Osteoblast (primary cell): ENCODE measurements at regions not wholly inside any gene's neighbourhood (a gene's known extent, or its start where the extent isn't known, plus 50 kb on each side); places are given as distances from the start of the nearest gene placed in this dataset.

Experiments used
- DNase-seq: peaks from one replicate; pipeline ENCODE4 v3.0.0; 2011; ENCODE audit warnings: low spot score, mixed read lengths; ENCODE audit not compliant: insufficient read length; ENCODE audit errors: missing footprints
- H2AFZ ChIP-seq: 2 replicates; pipeline ENCODE4 v1.6.0; 2011; ENCODE audit warnings: mild to moderate bottlenecking, low read length
- H3K27ac ChIP-seq: 2 replicates; pipeline ENCODE4 v1.5.1; 2011; ENCODE audit warnings: mild to moderate bottlenecking, low read depth, low read length, moderate library complexity
- H3K27me3 ChIP-seq: 2 replicates; pipeline ENCODE4 v1.6.0; 2012; ENCODE audit warnings: mild to moderate bottlenecking, control low read depth, inconsistent platforms, low read length, moderate library complexity; ENCODE audit not compliant: insufficient read depth
- H3K36me3 ChIP-seq: 2 replicates; pipeline ENCODE4 v1.5.1; 2011; ENCODE audit warnings: mild to moderate bottlenecking, low read length, control low read depth, moderate library complexity; ENCODE audit not compliant: insufficient read depth
- H3K4me1 ChIP-seq: 2 replicates; pipeline ENCODE4 v1.5.1; 2011; ENCODE audit warnings: mild to moderate bottlenecking, low read length, control low read depth, moderate library complexity; ENCODE audit not compliant: insufficient read depth
- H3K4me2 ChIP-seq: 2 replicates; pipeline ENCODE4 v1.6.0; 2011; ENCODE audit warnings: mild to moderate bottlenecking, low read length; ENCODE audit not compliant: insufficient read depth
- H3K4me3 ChIP-seq: fragments of 200-600 bp; sonication (generic); 3 replicates; pipeline ENCODE4 v1.5.1; 2012; ENCODE audit warnings: mild to moderate bottlenecking, low read length, inconsistent platforms; ENCODE audit not compliant: insufficient read depth
- H3K79me2 ChIP-seq: 2 replicates; pipeline ENCODE4 v1.6.0; 2012; ENCODE audit warnings: mild to moderate bottlenecking, low read length, control low read depth, inconsistent platforms; ENCODE audit not compliant: insufficient read depth
- H3K9me3 ChIP-seq: 2 replicates; pipeline ENCODE4 v1.5.1; 2011; ENCODE audit warnings: low read depth, low read length, control low read depth
- H4K20me1 ChIP-seq: 2 replicates; pipeline ENCODE4 v1.6.0; 2012; ENCODE audit warnings: mild to moderate bottlenecking, low read length, control low read depth; ENCODE audit not compliant: insufficient read depth
- TF ChIP-seq, protein P1 (sequence below): IDR thresholded peaks from 2 replicates; pipeline ENCODE4 v1.5.1; 2011; ENCODE audit warnings: mild to moderate bottlenecking, low read depth, low read length, moderate library complexity; ENCODE audit errors: extremely low read depth

DNA sequence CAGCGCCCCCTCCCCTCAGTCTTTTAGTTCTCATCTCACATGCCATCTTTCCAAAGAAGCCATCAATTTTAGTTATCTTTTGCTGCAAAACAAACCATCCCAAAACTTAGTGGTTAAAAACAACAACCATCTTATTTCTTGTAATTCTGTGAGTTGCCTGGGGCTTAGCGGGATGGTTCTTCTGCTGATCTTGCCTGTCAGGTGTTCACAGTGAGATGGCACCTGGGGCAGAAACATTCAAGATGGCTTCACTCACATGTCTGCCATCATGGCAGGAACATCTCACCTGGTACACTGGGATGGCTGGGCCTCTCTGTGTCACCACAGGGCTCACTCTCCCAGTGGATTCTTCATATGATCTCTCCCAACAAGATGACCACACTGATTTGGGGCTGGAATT is 67.6 kb upstream of the KCNK12 start:
- Histone ChIP-seq H3K4me3 (no peak overlapping the region), H3K27ac (no peak overlapping the region), H4K20me1 (no peaks in the 10 kb centered on the region), H3K79me2 (no peaks in the 10 kb centered on the region), H3K27me3 (peaks cover 3% of the 10 kb centered on the region), H3K9me3 (no peaks in the 10 kb centered on the region), H3K4me2 (no peak overlapping the region), H2AFZ (no peak overlapping the region), H3K36me3 (no peaks in the 10 kb centered on the region), H3K4me1 (no peaks in the 10 kb centered on the region)
- DNase-seq: no peak
- TF ChIP-seq, protein P1, sequence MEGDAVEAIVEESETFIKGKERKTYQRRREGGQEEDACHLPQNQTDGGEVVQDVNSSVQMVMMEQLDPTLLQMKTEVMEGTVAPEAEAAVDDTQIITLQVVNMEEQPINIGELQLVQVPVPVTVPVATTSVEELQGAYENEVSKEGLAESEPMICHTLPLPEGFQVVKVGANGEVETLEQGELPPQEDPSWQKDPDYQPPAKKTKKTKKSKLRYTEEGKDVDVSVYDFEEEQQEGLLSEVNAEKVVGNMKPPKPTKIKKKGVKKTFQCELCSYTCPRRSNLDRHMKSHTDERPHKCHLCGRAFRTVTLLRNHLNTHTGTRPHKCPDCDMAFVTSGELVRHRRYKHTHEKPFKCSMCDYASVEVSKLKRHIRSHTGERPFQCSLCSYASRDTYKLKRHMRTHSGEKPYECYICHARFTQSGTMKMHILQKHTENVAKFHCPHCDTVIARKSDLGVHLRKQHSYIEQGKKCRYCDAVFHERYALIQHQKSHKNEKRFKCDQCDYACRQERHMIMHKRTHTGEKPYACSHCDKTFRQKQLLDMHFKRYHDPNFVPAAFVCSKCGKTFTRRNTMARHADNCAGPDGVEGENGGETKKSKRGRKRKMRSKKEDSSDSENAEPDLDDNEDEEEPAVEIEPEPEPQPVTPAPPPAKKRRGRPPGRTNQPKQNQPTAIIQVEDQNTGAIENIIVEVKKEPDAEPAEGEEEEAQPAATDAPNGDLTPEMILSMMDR: no peak

DNA sequence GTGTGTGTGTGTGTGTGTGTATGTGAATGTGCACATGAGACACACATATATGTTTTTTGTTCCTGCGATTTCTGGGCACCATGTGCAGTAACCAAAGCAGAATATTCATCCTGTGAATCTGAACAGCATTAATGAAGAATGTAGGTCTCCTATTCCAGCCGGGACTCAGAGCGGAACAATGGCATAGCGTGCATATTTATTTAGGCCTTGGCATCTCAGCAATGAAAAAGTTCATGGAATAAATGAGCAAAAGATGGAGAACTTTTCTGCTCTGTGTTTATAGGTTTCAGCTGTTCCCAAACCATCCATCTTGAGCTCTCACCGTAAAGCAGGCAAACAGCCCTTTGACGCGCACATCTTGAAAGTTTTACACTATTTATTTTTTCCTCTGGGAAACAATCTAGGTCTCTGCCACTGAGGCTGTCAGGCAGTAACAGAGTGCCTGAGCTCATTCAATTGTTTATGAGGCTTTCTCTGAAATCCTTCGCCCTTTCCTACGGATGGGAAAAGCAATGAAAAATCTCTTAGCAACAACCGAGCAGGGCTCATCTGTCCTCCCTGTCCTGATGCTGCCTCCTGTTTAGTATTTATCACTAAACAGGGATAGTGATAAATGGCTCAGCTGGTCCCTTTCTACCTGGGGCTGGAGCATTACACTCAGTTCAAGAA is 65.9 kb upstream of the KCNK12 start:
- no peak overlapping the region for H3K27ac ChIP-seq
- TF ChIP-seq, protein P1: no peak
- no peak overlapping the region for H3K4me2 ChIP-seq
- H3K79me2 ChIP-seq: no peaks in the 10 kb centered on the region
- H3K9me3 ChIP-seq: no peaks in the 10 kb centered on the region
- peak; percentile 37 for DNase-seq
- no peak overlapping the region for H2AFZ ChIP-seq
- peaks cover 10% of the 10 kb centered on the region for H3K4me1 ChIP-seq
- H4K20me1 ChIP-seq: no peaks in the 10 kb centered on the region
- no peaks in the 10 kb centered on the region for H3K36me3 ChIP-seq
- H3K4me3 ChIP-seq: no peak overlapping the region
- H3K27me3 ChIP-seq: peaks cover 3% of the 10 kb centered on the region

DNA sequence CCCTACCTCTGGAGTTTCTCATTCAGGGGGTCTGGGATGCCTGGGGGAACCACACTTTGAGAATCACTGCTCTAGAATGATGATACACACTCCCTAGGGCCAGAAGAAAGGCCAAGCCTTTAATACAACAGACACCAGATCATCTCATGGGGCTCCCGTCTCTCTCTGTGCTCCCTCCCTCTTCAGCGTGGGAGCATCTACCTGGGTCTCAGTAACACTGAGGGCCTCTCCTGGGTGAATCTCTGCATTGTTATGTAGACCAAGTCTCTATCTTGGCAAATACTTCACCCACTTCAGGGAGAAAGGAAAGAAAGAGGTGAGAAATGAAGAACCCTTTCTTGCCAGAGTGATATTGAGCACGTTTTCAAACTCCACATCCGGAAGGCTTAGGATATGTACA is 65.4 kb upstream of the KCNK12 start:
- no peaks in the 10 kb centered on the region for H3K36me3 ChIP-seq
- peaks cover 3% of the 10 kb centered on the region for H3K27me3 ChIP-seq
- no peaks in the 10 kb centered on the region for H4K20me1 ChIP-seq
- H3K79me2 ChIP-seq: no peaks in the 10 kb centered on the region
- H3K4me2 ChIP-seq: no peak overlapping the region
- no peak overlapping the region for H2AFZ ChIP-seq
- peaks cover 14% of the 10 kb centered on the region for H3K4me1 ChIP-seq
- DNase-seq: no peak
- no peaks in the 10 kb centered on the region for H3K9me3 ChIP-seq
- TF ChIP-seq, protein P1: no peak
- H3K4me3 ChIP-seq: no peak overlapping the region
- H3K27ac ChIP-seq: no peak overlapping the region

DNA sequence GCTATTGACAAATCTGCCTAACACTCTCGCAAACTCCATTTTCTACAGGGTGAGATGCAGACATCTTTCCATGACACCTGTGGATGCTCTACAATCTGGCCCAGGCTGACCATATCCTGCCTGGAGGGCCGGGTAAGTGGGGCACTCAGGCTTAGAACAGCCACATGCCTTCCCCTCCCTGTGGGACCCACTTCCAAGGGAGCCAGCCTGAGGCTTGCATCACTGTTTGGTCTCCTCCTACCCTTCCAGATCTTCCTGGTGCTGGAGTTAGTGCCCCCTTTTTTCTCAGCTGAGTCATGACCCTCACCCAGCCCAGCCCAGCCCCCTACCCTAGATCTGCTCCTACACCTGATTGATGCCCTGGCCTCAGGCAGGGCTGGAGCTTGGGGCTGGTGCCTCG is 62.0 kb upstream of the KCNK12 start:
- TF ChIP-seq, protein P1: no peak
- H3K27ac ChIP-seq: no peak overlapping the region
- no peak overlapping the region for H3K4me2 ChIP-seq

More for the DNA sequence above, 62.0 kb upstream of the KCNK12 start:
- Histone ChIP-seq H3K4me3 (no peak overlapping the region), H4K20me1 (no peaks in the 10 kb centered on the region), H3K79me2 (no peaks in the 10 kb centered on the region), H3K9me3 (no peaks in the 10 kb centered on the region), H3K4me1 (peaks cover 14% of the 10 kb centered on the region), H2AFZ (no peak overlapping the region), H3K36me3 (no peaks in the 10 kb centered on the region), H3K27me3 (peaks cover 3% of the 10 kb centered on the region)
- DNase-seq: peak; percentile 1
